ENCODE measurements at regions not wholly inside any gene's neighbourhood (a gene's known extent, or its start where the extent isn't known, plus 50 kb on each side); places are given as distances from the start of the nearest gene placed in this dataset.
"Not testable (repeated sequence)": the region's sequence is repeated elsewhere in the genome, so short reads cannot be mapped to it uniquely, and the experiment has no call there.

DNA sequence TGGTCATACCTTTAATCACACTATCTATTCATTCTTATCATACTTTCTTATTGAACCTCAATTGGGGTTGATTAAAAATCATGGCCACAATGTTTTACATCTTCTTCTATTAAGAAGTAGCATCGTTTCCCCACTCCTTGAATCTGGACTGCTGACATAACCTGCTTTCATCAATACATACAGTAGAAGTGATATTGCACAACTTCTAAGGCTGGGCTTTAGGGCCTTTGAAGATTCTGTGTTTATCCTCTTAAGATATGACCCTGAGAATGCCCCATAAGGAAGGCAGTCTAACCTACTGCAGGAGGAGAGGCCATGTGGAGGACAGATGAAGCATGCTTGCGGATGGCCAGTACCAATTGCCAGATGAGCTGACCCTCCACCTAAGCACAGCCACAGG, 1142.8 kb upstream of the SEL1L start:
- no peak for DNase-seq (ENCODE audit: low read depth)
- TF ChIP-seq, protein P1, sequence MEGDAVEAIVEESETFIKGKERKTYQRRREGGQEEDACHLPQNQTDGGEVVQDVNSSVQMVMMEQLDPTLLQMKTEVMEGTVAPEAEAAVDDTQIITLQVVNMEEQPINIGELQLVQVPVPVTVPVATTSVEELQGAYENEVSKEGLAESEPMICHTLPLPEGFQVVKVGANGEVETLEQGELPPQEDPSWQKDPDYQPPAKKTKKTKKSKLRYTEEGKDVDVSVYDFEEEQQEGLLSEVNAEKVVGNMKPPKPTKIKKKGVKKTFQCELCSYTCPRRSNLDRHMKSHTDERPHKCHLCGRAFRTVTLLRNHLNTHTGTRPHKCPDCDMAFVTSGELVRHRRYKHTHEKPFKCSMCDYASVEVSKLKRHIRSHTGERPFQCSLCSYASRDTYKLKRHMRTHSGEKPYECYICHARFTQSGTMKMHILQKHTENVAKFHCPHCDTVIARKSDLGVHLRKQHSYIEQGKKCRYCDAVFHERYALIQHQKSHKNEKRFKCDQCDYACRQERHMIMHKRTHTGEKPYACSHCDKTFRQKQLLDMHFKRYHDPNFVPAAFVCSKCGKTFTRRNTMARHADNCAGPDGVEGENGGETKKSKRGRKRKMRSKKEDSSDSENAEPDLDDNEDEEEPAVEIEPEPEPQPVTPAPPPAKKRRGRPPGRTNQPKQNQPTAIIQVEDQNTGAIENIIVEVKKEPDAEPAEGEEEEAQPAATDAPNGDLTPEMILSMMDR (IDR thresholded peaks at IDR 0.05; ENCODE audit: insufficient read depth, low read depth, low read length, missing control alignments): no peak
- H3K4me3 ChIP-seq (ENCODE audit: low read length): no peak overlapping the region

- TF ChIP-seq, protein P1 (IDR thresholded peaks at IDR 0.05; ENCODE audit: insufficient read depth, low read depth, low read length, missing control alignments): no peak
- no peak for DNase-seq (ENCODE audit: low read depth)
- no peak overlapping the region for H3K4me3 ChIP-seq (ENCODE audit: low read length)
These were observed 1156.3 kb upstream of the SEL1L start for GRCh38 chr14:82689948-82690347.

GRCh38 chr14:82691191-82691590, 1157.5 kb upstream of the SEL1L start:
- peak; percentile 91 for DNase-seq (ENCODE audit: low read depth)
- not testable (repeated sequence) for H3K4me3 ChIP-seq (ENCODE audit: low read length)

GRCh38 chr14:82694820-82695219, 1161.2 kb upstream of the SEL1L start:
- peak; percentile 71 for DNase-seq (ENCODE audit: low read depth)
- TF ChIP-seq, protein P1 (IDR thresholded peaks at IDR 0.05; ENCODE audit: insufficient read depth, low read depth, low read length, missing control alignments): no peak
- H3K4me3 ChIP-seq (ENCODE audit: low read length): no peak overlapping the region

DNA sequence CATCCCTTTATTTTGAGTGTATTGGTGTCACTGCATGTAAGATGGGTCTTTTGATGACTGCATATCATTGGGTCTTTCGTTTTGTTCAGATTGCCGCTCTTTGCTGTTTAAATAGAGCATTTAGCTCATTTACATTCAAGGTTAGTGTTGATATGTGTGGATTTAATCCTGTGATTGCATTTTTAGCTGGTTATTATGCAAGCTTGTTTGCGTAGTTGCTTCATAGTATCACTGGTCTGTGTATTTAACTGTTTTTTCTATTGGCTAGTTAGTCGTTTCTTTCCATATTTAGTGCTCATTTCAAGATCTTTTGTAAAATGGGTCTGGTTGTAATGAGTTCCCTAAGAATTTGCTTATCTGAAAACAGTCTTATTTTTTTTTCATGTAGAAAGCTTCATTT, 1170.6 kb upstream of the SEL1L start:
- TF ChIP-seq, protein P1 (IDR thresholded peaks at IDR 0.05; ENCODE audit: insufficient read depth, low read depth, low read length, missing control alignments): no peak
- no peak for DNase-seq (ENCODE audit: low read depth)
- no peak overlapping the region for H3K4me3 ChIP-seq (ENCODE audit: low read length)

DNA sequence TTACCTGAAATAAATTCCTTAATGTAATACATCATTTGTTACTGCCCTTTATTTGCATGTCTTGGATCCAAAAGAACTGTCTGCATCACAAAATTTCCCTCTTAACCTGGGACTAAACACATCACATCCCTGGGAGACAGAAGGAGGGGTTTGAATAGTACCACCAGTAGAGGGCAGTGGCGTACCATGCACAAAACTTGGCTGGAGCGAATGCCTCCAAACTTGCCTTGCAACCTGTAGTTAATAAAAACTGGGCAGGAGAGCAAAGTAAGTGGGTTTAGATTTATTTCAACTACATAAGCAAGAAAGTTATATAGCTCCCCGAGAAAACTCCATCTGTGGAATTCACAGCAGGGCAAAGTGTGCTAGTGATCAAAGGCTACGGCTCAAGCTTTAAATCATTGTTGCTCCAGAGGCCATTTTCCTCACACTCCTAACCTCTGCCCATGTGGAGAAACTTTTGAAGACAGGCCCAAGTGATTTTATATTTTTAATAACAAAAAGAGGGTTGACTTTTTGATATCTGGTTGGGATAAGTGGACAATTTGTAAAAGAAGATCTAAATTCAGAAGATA, 1176.7 kb upstream of the SEL1L start:
- H3K4me3 ChIP-seq (ENCODE audit: low read length): no peak overlapping the region
- peak; percentile 81 for DNase-seq (ENCODE audit: low read depth)

GRCh38 chr14:82719617-82720016, 1186.0 kb upstream of the SEL1L start:
- H3K4me3 ChIP-seq (ENCODE audit: low read length): no peak overlapping the region
- TF ChIP-seq, protein P1 (IDR thresholded peaks at IDR 0.05; ENCODE audit: insufficient read depth, low read depth, low read length, missing control alignments): no peak
- no peak for DNase-seq (ENCODE audit: low read depth)

More for the DNA sequence above, 1176.7 kb upstream of the SEL1L start:
- TF ChIP-seq, protein P1 (IDR thresholded peaks at IDR 0.05; ENCODE audit: insufficient read depth, low read depth, low read length, missing control alignments): peak; percentile 99
